Panc1 (cell line): ENCODE measurements at regions not wholly inside any gene's neighbourhood (a gene's known extent, or its start where the extent isn't known, plus 50 kb on each side); places are given as distances from the start of the nearest gene placed in this dataset.

Experiments
- ATAC-seq: fragments of 200-7000 bp; cut with Tn5 transposase; 2 replicates; pipeline ENCODE4 v1.9.1; 2020; ENCODE audit warnings: mild to moderate bottlenecking, moderate library complexity
- BruUV-seq: library from RNA; stranded (reverse); fragments of 400-500 nt; replicated peaks from 2 replicates; lab custom pipeline; 2021; lab: Mats Ljungman, UMichigan
- CTCF ChIA-PET: fragments of 300-600 bp; sonication (Branson Sonifier 250); formaldehyde crosslinking; loops from one replicate; lab custom pipeline; 2022; ENCODE audit warnings: antibody characterized with exemption; lab: Charles Lee
- POLR2A ChIA-PET: fragments of 300-600 bp; sonication (Branson Sonifier 250); formaldehyde crosslinking; loops from one replicate; lab custom pipeline; 2022; ENCODE audit warnings: antibody characterized with exemption; lab: Charles Lee
- DNase-seq: peaks from one replicate; pipeline ENCODE4 v3.0.0-alpha.2; 2010; ENCODE audit warnings: low read depth, low spot score
- H3K27ac ChIP-seq: 2 replicates; pipeline ENCODE4 v1.5.1; 2011; ENCODE audit warnings: mild to moderate bottlenecking, low read length, inconsistent platforms
- H3K27me3 ChIP-seq: fragments of 200-500 bp; sonication (Bioruptor generic); 2 replicates; pipeline ENCODE4 v1.6.0; 2014; ENCODE audit warnings: low read length, inconsistent platforms; ENCODE audit not compliant: control insufficient read depth, insufficient read depth
- H3K36me3 ChIP-seq: fragments of 200-500 bp; sonication (Bioruptor generic); 2 replicates; pipeline ENCODE4 v1.5.1; 2014; ENCODE audit warnings: inconsistent platforms, mild to moderate bottlenecking, low read length, moderate library complexity; ENCODE audit not compliant: control insufficient read depth, insufficient read depth
- H3K4me1 ChIP-seq: 2 replicates; pipeline ENCODE4 v1.5.1; 2011; ENCODE audit warnings: inconsistent platforms, mild to moderate bottlenecking, low read length, moderate library complexity; ENCODE audit not compliant: control insufficient read depth, insufficient read depth
- H3K4me3 ChIP-seq, 2 experiments: 2 replicates each; pipeline ENCODE4 v1.5.1; 2011 to 2012; ENCODE audit warnings: low read depth in 2 of 2, low read length in 2 of 2, mild to moderate bottlenecking in 2 of 2, inconsistent platforms in 1 of 2, moderate library complexity in 1 of 2
- H3K9me3 ChIP-seq: fragments of 200-500 bp; sonication (Bioruptor generic); 2 replicates; pipeline ENCODE4 v1.5.1; 2014; ENCODE audit warnings: low read depth, mild to moderate bottlenecking, inconsistent platforms, low read length, moderate library complexity; ENCODE audit not compliant: control insufficient read depth, insufficient read depth
- CTCF ChIP-seq: fragments of 450-650 bp; IDR thresholded peaks from 2 replicates; pipeline ENCODE4 v1.5.1; 2017; ENCODE audit warnings: mild to moderate bottlenecking
- POLR2AphosphoS5 ChIP-seq: IDR thresholded peaks from 2 replicates; pipeline ENCODE4 v1.6.1; 2012; ENCODE audit warnings: mild to moderate bottlenecking, low read depth, low read length, moderate library complexity
- REST ChIP-seq, 2 experiments: IDR thresholded peaks; 2 replicates each; pipeline ENCODE4 v1.6.1; 2011 to 2012; ENCODE audit warnings: low read depth in 2 of 2, control low read depth in 1 of 2, low read length in 1 of 2, mild to moderate bottlenecking in 1 of 2, moderate library complexity in 1 of 2; ENCODE audit not compliant: insufficient read depth in 1 of 2
- SIN3A ChIP-seq: IDR thresholded peaks from 2 replicates; pipeline ENCODE4 v1.6.1; 2012; ENCODE audit warnings: low read depth, mild to moderate bottlenecking, low read length, moderate library complexity, borderline replicate concordance; ENCODE audit not compliant: insufficient read depth
- TCF7L2 ChIP-seq: IDR thresholded peaks from 2 replicates; pipeline ENCODE4 v1.6.1; 2011; ENCODE audit warnings: mild to moderate bottlenecking, low read depth, low read length, inconsistent platforms
- in situ Hi-C: cut with HindIII; loops from 2 replicates; pipeline ENCODE4 v1.10.0; 2016; ENCODE audit warnings: low sequenced_read_pairs, low pct_unique_long_range_greater_than_20kb
- intact Hi-C: fragments of 100-400 bp; cut with micrococcal nuclease; formaldehyde crosslinking; loops from one replicate; pipeline ENCODE4 v1.10.0; 2022; ENCODE audit not compliant: unreplicated experiment

- in situ Hi-C loops = no loop called here
- no TSS peak for BruUV-seq
Measured at GRCh38 chr9:134570711-134571325, 70.8 kb upstream of the COL5A1 start.

GRCh38 chr9:134571326-134571931, 70.2 kb upstream of the COL5A1 start:
- in situ Hi-C loops = no loop called here
- POLR2A ChIA-PET = no interaction called here
- Histone ChIP-seq H3K4me1 (no peaks in the 10 kb centered on the region), H3K4me3 (no peak overlapping the region), H3K9me3 (no peaks in the 10 kb centered on the region), H3K27ac (no peak overlapping the region), H3K27me3 (no peaks in the 10 kb centered on the region; the same call in 1 of the 2 replicates), H3K36me3 (no peaks in the 10 kb centered on the region)
- CTCF ChIA-PET = no interaction called here
- DNase-seq (no peak), ATAC-seq (no peak)
- no peak for TF ChIP-seq REST (IDR thresholded peaks at IDR 0.05; ENCODE audit: insufficient read depth in 1 of 2, low read depth in 2 of 2, low read length in 1 of 2)
- intact Hi-C loops = no loop called here
- no TSS peak for BruUV-seq

More at GRCh38 chr9:134570711-134571325, 70.8 kb upstream of the COL5A1 start:
- ChIA-PET CTCF (no interaction called here), POLR2A (no interaction called here)
- no peak for DNase-seq
- intact Hi-C loops = no loop called here
- Histone ChIP-seq H3K4me1 (no peaks in the 10 kb centered on the region), H3K4me3 (no peak overlapping the region), H3K27me3 (no peaks in the 10 kb centered on the region), H3K27ac (no peak overlapping the region), H3K9me3 (no peaks in the 10 kb centered on the region), H3K36me3 (no peaks in the 10 kb centered on the region)
- no peak for ATAC-seq
- no peak for TF ChIP-seq POLR2AphosphoS5
- TF ChIP-seq SIN3A = no peak
- TF ChIP-seq REST (IDR thresholded peaks at IDR 0.05; ENCODE audit: insufficient read depth in 1 of 2, low read depth in 2 of 2, low read length in 1 of 2) = no peak
- no peak for TF ChIP-seq TCF7L2
- TF ChIP-seq CTCF = no peak
